ENCODE measurements at regions not wholly inside any gene's neighbourhood (a gene's known extent, or its start where the extent isn't known, plus 50 kb on each side); places are given as distances from the start of the nearest gene placed in this dataset.
"Not testable (repeated sequence)": the region's sequence is repeated elsewhere in the genome, so short reads cannot be mapped to it uniquely, and the experiment has no call there.

DNA sequence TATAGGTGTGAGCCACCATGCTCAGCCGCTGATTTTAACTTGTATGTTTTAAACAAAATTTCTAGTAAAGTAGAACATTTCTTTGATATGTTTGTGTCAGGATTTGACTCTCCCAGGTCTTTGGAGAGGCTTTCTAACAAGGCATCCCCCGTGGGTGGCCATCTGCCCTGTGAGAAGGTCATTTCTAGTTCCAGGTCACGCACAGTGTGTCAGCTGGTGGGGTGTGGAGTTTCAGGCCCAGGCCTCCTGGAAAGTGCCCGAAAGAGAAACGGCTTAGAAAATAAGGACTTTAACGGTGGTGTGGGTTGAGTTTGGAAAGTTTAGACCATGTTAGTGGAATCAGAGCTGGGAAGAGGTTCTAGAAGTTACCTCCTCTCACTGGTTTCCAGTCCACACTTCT is 61.0 kb downstream of the SPDYE17 start:
- H3K27ac ChIP-seq (ENCODE audit: low read depth, low read length, poor library complexity, severe bottlenecking); intact Hi-C loops (cut with micrococcal nuclease; ENCODE audit: unreplicated experiment); H2AFZ ChIP-seq (ENCODE audit: low read length); H3K9me3 ChIP-seq (ENCODE audit: low read length); H4K20me1 ChIP-seq (ENCODE audit: insufficient read depth, low read length); DNase-seq (ENCODE audit: low spot score); CTCF ChIA-PET (ENCODE audit: unreplicated experiment); H3K4me1 ChIP-seq (ENCODE audit: insufficient read depth, low read length, poor library complexity, severe bottlenecking); H3K4me2 ChIP-seq (ENCODE audit: low read length); H3K36me3 ChIP-seq (ENCODE audit: insufficient read depth, low read length); H3K4me3 ChIP-seq (ENCODE audit: low read depth, low read length, poor library complexity, severe bottlenecking); H3K9me2 ChIP-seq (ENCODE audit: insufficient read depth, low read length); POLR2A ChIA-PET; BruUV-seq (replicated peaks); H3K79me2 ChIP-seq (ENCODE audit: insufficient read depth, low read depth, low read length): not testable (repeated sequence)

DNA sequence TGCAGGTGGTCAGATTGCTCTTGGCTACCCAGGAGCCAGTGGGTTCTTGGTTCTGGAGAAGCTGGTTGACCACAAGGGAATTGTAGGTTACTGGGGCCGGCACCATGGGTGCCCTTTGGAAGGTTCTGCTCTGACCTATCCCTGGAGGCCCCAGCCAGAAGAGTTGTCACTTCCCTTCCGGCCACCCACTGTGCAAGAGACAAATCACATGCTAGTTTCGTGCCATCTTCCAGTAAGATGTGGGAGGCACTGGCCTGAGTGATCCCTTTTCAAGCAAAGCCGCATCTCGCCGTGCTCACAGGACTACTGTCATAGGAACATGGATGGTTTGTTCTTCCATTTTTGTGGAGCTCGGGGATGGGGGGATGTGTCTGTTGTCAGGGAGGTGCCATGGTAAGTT is 62.3 kb downstream of the SPDYE17 start:
- H3K27ac ChIP-seq (ENCODE audit: low read depth, low read length, poor library complexity, severe bottlenecking); H3K4me3 ChIP-seq (ENCODE audit: low read depth, low read length, poor library complexity, severe bottlenecking); H3K9me2 ChIP-seq (ENCODE audit: insufficient read depth, low read length); POLR2A ChIA-PET; intact Hi-C loops (cut with micrococcal nuclease; ENCODE audit: unreplicated experiment); H3K79me2 ChIP-seq (ENCODE audit: insufficient read depth, low read depth, low read length); H3K36me3 ChIP-seq (ENCODE audit: insufficient read depth, low read length); CTCF ChIA-PET (ENCODE audit: unreplicated experiment); H4K20me1 ChIP-seq (ENCODE audit: insufficient read depth, low read length); H3K4me2 ChIP-seq (ENCODE audit: low read length); H2AFZ ChIP-seq (ENCODE audit: low read length); DNase-seq (ENCODE audit: low spot score); H3K4me1 ChIP-seq (ENCODE audit: insufficient read depth, low read length, poor library complexity, severe bottlenecking); H3K9me3 ChIP-seq (ENCODE audit: low read length); BruUV-seq (replicated peaks): not testable (repeated sequence)

DNA sequence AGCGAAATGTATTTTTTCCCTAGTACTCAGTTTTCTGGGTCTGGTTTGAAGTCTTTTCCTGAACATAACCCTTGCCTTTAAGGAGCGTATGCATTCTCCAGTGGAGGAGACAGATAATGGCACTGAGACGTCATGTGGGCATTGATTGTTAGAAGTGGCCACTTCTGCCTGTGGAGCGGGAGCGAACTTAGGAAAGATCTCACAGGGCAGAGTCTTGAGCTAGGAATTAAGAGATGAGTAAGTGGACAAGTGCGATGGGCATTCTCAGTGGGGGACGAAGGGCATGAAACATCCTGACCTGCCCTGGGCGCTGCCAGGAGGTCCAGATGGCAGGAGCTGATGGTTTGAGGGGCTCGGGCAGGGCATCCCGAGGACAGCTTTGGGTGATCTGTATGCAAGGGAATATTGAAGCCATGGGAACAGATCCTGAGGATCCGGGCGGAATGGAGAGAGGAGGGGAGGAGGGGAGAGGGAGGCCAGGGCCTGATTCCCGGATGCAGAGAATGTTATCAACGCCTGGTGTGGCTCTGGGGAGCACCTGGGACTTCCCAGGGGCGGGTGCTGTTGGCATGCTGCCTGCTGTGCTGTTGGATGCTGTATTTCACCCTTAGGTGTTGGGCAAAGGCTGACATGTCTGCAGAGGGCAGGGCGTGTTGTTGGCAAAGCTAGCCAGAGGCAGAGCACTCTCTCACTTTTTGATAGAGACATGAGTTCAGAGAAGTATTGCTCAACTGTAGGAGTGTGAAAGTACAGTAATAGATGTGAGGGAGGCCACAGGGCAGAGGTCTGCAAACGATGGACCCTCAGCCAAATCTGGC is 66.2 kb downstream of the SPDYE17 start:
- H3K4me2 ChIP-seq (ENCODE audit: low read length); H3K4me1 ChIP-seq (ENCODE audit: insufficient read depth, low read length, poor library complexity, severe bottlenecking); H3K36me3 ChIP-seq (ENCODE audit: insufficient read depth, low read length); BruUV-seq (replicated peaks); H3K79me2 ChIP-seq (ENCODE audit: insufficient read depth, low read depth, low read length); POLR2A ChIA-PET; H3K9me3 ChIP-seq (ENCODE audit: low read length); H3K27ac ChIP-seq (ENCODE audit: low read depth, low read length, poor library complexity, severe bottlenecking); DNase-seq (ENCODE audit: low spot score); CTCF ChIA-PET (ENCODE audit: unreplicated experiment); H2AFZ ChIP-seq (ENCODE audit: low read length); intact Hi-C loops (cut with micrococcal nuclease; ENCODE audit: unreplicated experiment); H3K9me2 ChIP-seq (ENCODE audit: insufficient read depth, low read length); H3K4me3 ChIP-seq (ENCODE audit: low read depth, low read length, poor library complexity, severe bottlenecking); H4K20me1 ChIP-seq (ENCODE audit: insufficient read depth, low read length): not testable (repeated sequence)

DNA sequence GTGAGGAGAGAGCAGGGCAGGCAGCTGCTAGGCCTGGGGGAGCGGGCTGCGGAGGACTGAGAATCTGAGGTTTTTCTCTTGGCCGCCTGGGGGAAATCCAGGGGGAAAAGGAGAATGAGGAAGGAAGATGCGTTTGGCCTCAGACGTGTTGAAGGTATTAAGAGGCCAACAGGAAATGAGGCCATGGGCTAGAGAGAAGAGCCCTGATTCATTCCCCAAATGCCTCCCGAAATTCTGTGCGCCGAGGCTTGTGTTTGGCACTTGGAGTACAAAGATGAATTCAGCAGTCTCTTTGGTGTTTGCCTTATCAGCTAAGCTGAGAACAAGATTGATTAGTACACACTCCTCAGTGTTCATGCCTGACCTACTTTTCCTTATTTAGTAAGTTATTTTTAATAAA is 68.1 kb downstream of the SPDYE17 start:
- H3K4me2 ChIP-seq (ENCODE audit: low read length); H3K36me3 ChIP-seq (ENCODE audit: insufficient read depth, low read length); H3K9me3 ChIP-seq (ENCODE audit: low read length); H3K4me3 ChIP-seq (ENCODE audit: low read depth, low read length, poor library complexity, severe bottlenecking); DNase-seq (ENCODE audit: low spot score); H3K27ac ChIP-seq (ENCODE audit: low read depth, low read length, poor library complexity, severe bottlenecking); H3K9me2 ChIP-seq (ENCODE audit: insufficient read depth, low read length); POLR2A ChIA-PET; H4K20me1 ChIP-seq (ENCODE audit: insufficient read depth, low read length); intact Hi-C loops (cut with micrococcal nuclease; ENCODE audit: unreplicated experiment); H3K79me2 ChIP-seq (ENCODE audit: insufficient read depth, low read depth, low read length); H3K4me1 ChIP-seq (ENCODE audit: insufficient read depth, low read length, poor library complexity, severe bottlenecking); BruUV-seq (replicated peaks); CTCF ChIA-PET (ENCODE audit: unreplicated experiment); H2AFZ ChIP-seq (ENCODE audit: low read length): not testable (repeated sequence)

DNA sequence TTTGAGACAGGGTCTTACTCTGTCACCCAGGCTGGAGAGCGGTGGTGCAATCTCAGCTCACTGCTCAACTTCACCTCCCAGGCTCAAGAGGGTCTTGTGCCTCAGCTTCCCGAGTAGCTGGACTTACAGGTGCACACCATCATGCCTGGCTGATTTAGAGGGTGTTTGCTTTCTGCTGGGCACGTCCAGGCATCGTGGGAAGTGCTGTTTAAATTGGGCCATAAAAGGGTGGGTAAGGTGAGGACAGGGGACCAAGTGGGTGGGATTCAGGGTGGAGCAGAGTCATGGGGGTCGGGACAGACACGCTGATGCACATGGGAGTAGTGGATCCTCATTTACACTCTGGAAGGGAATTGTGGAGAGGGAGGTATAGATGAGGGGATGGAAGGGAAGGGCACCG is 69.1 kb downstream of the SPDYE17 start:
- BruUV-seq (replicated peaks); H3K79me2 ChIP-seq (ENCODE audit: insufficient read depth, low read depth, low read length); H3K9me3 ChIP-seq (ENCODE audit: low read length); H3K4me3 ChIP-seq (ENCODE audit: low read depth, low read length, poor library complexity, severe bottlenecking); H3K4me2 ChIP-seq (ENCODE audit: low read length); H3K36me3 ChIP-seq (ENCODE audit: insufficient read depth, low read length); intact Hi-C loops (cut with micrococcal nuclease; ENCODE audit: unreplicated experiment); H3K4me1 ChIP-seq (ENCODE audit: insufficient read depth, low read length, poor library complexity, severe bottlenecking); H4K20me1 ChIP-seq (ENCODE audit: insufficient read depth, low read length); H3K9me2 ChIP-seq (ENCODE audit: insufficient read depth, low read length); H3K27ac ChIP-seq (ENCODE audit: low read depth, low read length, poor library complexity, severe bottlenecking); CTCF ChIA-PET (ENCODE audit: unreplicated experiment); H2AFZ ChIP-seq (ENCODE audit: low read length); DNase-seq (ENCODE audit: low spot score); POLR2A ChIA-PET: not testable (repeated sequence)

DNA sequence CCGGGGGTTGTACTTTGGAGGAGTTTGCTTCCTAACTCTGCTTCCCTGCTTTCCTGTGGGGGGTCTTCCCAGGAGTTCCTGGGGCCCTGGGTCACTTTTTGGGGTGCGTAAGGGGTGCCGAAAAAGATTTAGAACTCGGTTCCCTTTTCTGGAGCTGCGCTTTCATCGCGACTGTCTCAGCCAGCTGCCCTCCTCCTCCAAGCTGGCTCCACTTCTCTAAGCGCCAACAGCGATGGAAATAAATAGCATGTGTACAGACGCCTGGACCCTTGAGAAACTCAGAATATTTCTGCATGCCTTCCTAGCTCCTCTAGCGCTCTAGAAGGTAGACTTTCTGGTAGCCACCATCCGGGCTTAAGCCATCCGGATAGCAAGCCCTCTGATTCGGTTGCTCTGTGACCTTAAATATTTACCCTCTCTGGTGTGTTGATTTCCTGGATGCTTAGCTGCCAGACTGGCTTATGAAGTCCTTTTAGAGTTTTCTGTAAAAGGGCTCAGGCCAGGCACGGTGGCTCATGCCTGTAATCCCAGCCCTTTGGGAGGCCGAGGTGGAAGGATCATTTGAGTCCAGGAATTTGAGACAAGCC is 71.7 kb downstream of the SPDYE17 start:
- intact Hi-C loops (cut with micrococcal nuclease; ENCODE audit: unreplicated experiment); H2AFZ ChIP-seq (ENCODE audit: low read length); H3K4me1 ChIP-seq (ENCODE audit: insufficient read depth, low read length, poor library complexity, severe bottlenecking); CTCF ChIA-PET (ENCODE audit: unreplicated experiment); POLR2A ChIA-PET; BruUV-seq (replicated peaks); H3K9me2 ChIP-seq (ENCODE audit: insufficient read depth, low read length); H3K36me3 ChIP-seq (ENCODE audit: insufficient read depth, low read length); DNase-seq (ENCODE audit: low spot score); H4K20me1 ChIP-seq (ENCODE audit: insufficient read depth, low read length); H3K79me2 ChIP-seq (ENCODE audit: insufficient read depth, low read depth, low read length); H3K4me2 ChIP-seq (ENCODE audit: low read length); H3K27ac ChIP-seq (ENCODE audit: low read depth, low read length, poor library complexity, severe bottlenecking); H3K9me3 ChIP-seq (ENCODE audit: low read length); H3K4me3 ChIP-seq (ENCODE audit: low read depth, low read length, poor library complexity, severe bottlenecking): not testable (repeated sequence)

All from OCI-LY7 (cell line).